Panc1 (cell line): ENCODE measurements at regions not wholly inside any gene's neighbourhood (a gene's known extent, or its start where the extent isn't known, plus 50 kb on each side); places are given as distances from the start of the nearest gene placed in this dataset.

ENCODE experiments used
- CTCF ChIP-seq: fragments of 450-650 bp; IDR thresholded peaks from 2 replicates; pipeline ENCODE4 v1.5.1; 2017; ENCODE audit warnings: mild to moderate bottlenecking
- POLR2AphosphoS5 ChIP-seq: IDR thresholded peaks from 2 replicates; pipeline ENCODE4 v1.6.1; 2012; ENCODE audit warnings: mild to moderate bottlenecking, low read depth, low read length, moderate library complexity
- SIN3A ChIP-seq: IDR thresholded peaks from 2 replicates; pipeline ENCODE4 v1.6.1; 2012; ENCODE audit warnings: low read depth, mild to moderate bottlenecking, low read length, moderate library complexity, borderline replicate concordance; ENCODE audit not compliant: insufficient read depth

- TF ChIP-seq CTCF (no peak), SIN3A (no peak), POLR2AphosphoS5 (no peak)
Measured at GRCh38 chr1:99371413-99371812, 107.1 kb downstream of the PLPPR4 start.
